ENCODE measurements at regions not wholly inside any gene's neighbourhood (a gene's known extent, or its start where the extent isn't known, plus 50 kb on each side); places are given as distances from the start of the nearest gene placed in this dataset.

DNA sequence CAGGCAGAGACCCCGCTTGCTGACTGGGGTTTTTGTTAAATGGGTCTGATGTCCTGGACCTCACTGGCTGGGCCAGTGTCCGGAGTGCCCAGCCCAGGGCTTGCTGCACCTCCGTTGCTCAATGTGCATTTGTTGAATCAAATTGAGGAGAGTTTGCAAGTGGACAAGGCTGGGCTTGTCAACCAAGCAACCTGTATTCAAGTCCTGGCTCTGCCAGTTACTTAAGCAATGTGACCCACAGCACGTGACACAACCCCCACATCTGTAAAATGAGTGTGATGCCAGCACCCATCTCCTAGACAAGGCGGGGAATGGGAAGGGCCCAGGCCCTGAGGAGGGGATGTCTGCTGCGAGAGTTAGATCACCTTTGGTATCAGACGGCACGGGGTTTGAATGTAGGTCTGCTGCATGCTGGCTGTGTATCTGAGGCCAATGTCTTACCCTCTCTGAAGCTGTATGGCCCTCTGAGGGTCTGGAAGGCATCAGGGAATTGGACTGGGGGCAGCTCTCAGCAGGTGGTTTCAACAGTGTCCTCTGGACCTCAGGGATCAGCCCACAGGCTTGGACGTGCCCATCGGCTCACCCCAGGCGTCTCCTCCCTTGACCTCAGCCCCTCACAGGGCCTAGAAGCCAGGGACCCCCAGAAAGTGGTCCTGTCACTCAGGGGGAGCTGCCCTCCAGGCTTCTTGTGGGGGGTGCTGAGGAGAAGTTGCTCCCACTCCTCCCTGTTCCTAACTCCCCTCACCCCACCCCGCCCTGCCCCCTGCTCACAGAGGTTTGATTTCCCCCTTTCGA is 51.0 kb upstream of the RUNX3 start:
- Histone ChIP-seq H3K36me3 (replicated peaks; ENCODE audit: control insufficient read depth, insufficient read depth, low read length) (no peaks in the 10 kb centered on the region), H3K27me3 (ENCODE audit: control insufficient read depth, insufficient read depth, low read length) (no peaks in the 10 kb centered on the region), H3K4me3 (ENCODE audit: insufficient read depth, low read depth, low read length) (no peak overlapping the region)
- DNase-seq = no peak

All from H7 (cell line).